PC-9 (cell line): ENCODE measurements at regions not wholly inside any gene's neighbourhood (a gene's known extent, or its start where the extent isn't known, plus 50 kb on each side); places are given as distances from the start of the nearest gene placed in this dataset.

Experiments
- BruUV-seq: library from RNA; stranded (reverse); fragments of 400-500 nt; replicated peaks from 2 replicates; lab custom pipeline; 2021; lab: Mats Ljungman, UMichigan
- CTCF ChIA-PET: fragments of 300-600 bp; sonication (Branson Sonifier 250); formaldehyde crosslinking; loops from one replicate; lab custom pipeline; 2022; ENCODE audit warnings: antibody characterized with exemption; lab: Charles Lee
- POLR2A ChIA-PET: fragments of 300-600 bp; sonication (Branson Sonifier 250); formaldehyde crosslinking; loops from one replicate; lab custom pipeline; 2022; ENCODE audit warnings: antibody characterized with exemption; ENCODE audit not compliant: unreplicated experiment; lab: Charles Lee
- DNase-seq, 2 experiments: peaks; one replicate each; pipeline versions ENCODE4 v3.0.0 to v3.0.0-alpha.2; 2015 to 2022; ENCODE audit warnings: mixed read lengths in 1 of 2
- H2AFZ ChIP-seq: fragments of 200-600 bp; sonication (generic); 2 replicates; pipeline ENCODE4 v1.8.1; 2017; ENCODE audit warnings: antibody characterized with exemption
- H3F3A ChIP-seq: fragments of 200-600 bp; sonication (generic); 2 replicates; pipeline ENCODE4 v1.8.1; 2017; ENCODE audit warnings: antibody characterized with exemption, mild to moderate bottlenecking, low read depth; ENCODE audit not compliant: insufficient read depth
- H3K27ac ChIP-seq: fragments of 200-600 bp; sonication (generic); 2 replicates; pipeline ENCODE4 v1.6.1; 2016; ENCODE audit warnings: mixed run types
- H3K27me3 ChIP-seq: fragments of 200-600 bp; sonication (generic); 2 replicates; pipeline ENCODE4 v1.6.1; 2016; ENCODE audit warnings: low read depth, mixed run types; ENCODE audit not compliant: insufficient read depth
- H3K36me3 ChIP-seq: fragments of 200-600 bp; sonication (generic); 2 replicates; pipeline ENCODE4 v1.6.1; 2016; ENCODE audit warnings: low read depth, mixed run types
- H3K4me1 ChIP-seq: fragments of 200-600 bp; sonication (generic); replicated peaks from 2 replicates; pipeline ENCODE4 v1.6.1; 2016; ENCODE audit warnings: mixed run types; ENCODE audit not compliant: insufficient read depth
- H3K4me2 ChIP-seq: fragments of 200-600 bp; sonication (generic); 2 replicates; pipeline ENCODE4 v1.6.1; 2017; ENCODE audit warnings: mixed run types
- H3K4me3 ChIP-seq: fragments of 200-600 bp; sonication (generic); 2 replicates; pipeline ENCODE4 v1.6.1; 2016; ENCODE audit warnings: mixed run types
- H3K79me2 ChIP-seq: fragments of 200-600 bp; sonication (generic); 2 replicates; pipeline ENCODE4 v1.6.1; 2017; ENCODE audit warnings: low read depth, mixed run types
- H3K9me2 ChIP-seq: fragments of 200-600 bp; sonication (generic); 2 replicates; pipeline ENCODE4 v1.8.1; 2017; ENCODE audit warnings: mild to moderate bottlenecking; ENCODE audit not compliant: insufficient read depth
- H3K9me3 ChIP-seq: fragments of 200-600 bp; sonication (generic); 2 replicates; pipeline ENCODE4 v1.8.1; 2016; ENCODE audit warnings: low read depth; ENCODE audit not compliant: insufficient read depth
- H4K20me1 ChIP-seq: fragments of 200-600 bp; sonication (generic); 2 replicates; pipeline ENCODE4 v1.8.1; 2017; ENCODE audit not compliant: insufficient read depth
- EZH2 ChIP-seq: fragments of 200-600 bp; sonication (generic); IDR thresholded peaks from 2 replicates; pipeline ENCODE4 v1.8.0; 2017; ENCODE audit warnings: antibody characterized with exemption, low read depth
- intact Hi-C: fragments of 100-400 bp; cut with micrococcal nuclease; formaldehyde crosslinking; loops from one replicate; pipeline ENCODE4 v1.10.0; 2022; ENCODE audit not compliant: unreplicated experiment
- TF ChIP-seq, protein P1 (sequence below): fragments of 200-600 bp; sonication (generic); conservative IDR thresholded peaks from 2 replicates; pipeline ENCODE4 v1.6.1; 2017; ENCODE audit warnings: mixed run types, antibody characterized with exemption, mild to moderate bottlenecking, moderate library complexity

DNA sequence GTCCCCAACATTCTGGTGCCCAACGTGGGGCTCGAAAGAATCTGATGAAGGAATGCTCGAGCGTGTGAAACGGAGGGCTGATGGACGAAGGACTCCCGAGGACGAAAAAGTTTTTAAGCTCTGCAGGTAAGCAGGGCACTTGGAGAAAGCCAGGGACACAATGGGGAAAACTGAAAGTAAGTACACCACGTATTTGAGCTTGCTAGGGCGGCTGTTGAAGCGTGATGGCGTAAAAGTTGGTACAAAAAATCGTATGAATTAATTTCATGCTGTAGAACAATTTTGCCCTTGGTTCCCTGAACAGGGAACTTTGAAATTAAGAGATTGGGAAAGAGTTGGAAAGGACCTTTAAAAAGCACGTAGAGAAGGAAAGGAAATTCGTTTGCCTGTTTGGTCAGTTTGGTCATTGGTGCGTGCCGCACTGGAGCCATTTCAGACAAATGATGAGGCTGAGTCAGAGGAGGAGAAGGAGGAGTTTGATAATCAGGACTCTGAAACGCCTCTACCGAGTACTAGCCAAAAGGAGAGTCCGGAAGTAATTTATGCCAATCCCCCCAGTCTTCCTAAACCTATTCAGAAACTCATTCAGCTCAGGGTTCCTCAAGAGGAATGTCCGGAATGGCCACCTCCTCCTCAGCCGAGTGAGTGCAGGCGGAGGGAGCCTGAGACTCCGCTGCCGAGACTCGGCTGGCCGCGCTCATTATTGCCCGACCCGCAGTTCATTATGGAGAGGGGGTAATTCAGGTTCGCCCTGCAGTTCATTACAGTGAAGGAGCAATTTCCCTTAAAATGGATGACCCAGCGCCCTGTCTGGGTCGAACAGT is 59.2 kb upstream of the PRSS16 start:
- intact Hi-C loops, result loop anchor here (1.0 to 10.0 kb wide), 5 partner anchors 25 to 707 kb away; no protein-coding TSS in a partner anchor
- Histone ChIP-seq H2AFZ (peak overlapping the region; percentile 93), H3K9me2 (no peaks in the 10 kb centered on the region), H4K20me1 (no peaks in the 10 kb centered on the region), H3K9me3 (no peaks in the 10 kb centered on the region), H3K27ac (peak overlapping the region; percentile 57), H3K4me1 (peaks cover 12% of the 10 kb centered on the region), H3K4me3 (peak overlapping the region; percentile 87), H3K79me2 (no peaks in the 10 kb centered on the region), H3K27me3 (no peaks in the 10 kb centered on the region), H3F3A (peaks cover 7% of the 10 kb centered on the region; the same call in 1 of the 2 replicates), H3K36me3 (no peaks in the 10 kb centered on the region), H3K4me2 (peak overlapping the region; percentile 84)
- POLR2A ChIA-PET, result interaction anchor here (0.5 to 1.1 kb wide), 7 partner anchors 11 to 1161 kb away, joined by 5 to 12 read pairs (median 6); partner anchors contain the start of gene ZKSCAN8
- TF ChIP-seq, protein P1, sequence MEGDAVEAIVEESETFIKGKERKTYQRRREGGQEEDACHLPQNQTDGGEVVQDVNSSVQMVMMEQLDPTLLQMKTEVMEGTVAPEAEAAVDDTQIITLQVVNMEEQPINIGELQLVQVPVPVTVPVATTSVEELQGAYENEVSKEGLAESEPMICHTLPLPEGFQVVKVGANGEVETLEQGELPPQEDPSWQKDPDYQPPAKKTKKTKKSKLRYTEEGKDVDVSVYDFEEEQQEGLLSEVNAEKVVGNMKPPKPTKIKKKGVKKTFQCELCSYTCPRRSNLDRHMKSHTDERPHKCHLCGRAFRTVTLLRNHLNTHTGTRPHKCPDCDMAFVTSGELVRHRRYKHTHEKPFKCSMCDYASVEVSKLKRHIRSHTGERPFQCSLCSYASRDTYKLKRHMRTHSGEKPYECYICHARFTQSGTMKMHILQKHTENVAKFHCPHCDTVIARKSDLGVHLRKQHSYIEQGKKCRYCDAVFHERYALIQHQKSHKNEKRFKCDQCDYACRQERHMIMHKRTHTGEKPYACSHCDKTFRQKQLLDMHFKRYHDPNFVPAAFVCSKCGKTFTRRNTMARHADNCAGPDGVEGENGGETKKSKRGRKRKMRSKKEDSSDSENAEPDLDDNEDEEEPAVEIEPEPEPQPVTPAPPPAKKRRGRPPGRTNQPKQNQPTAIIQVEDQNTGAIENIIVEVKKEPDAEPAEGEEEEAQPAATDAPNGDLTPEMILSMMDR, result no peak
- no peak for TF ChIP-seq EZH2
- BruUV-seq, result TSS peak; percentile 99
- DNase-seq, result peak; percentile 60 to 71
- CTCF ChIA-PET, result interaction anchor here (0.5 to 1.5 kb wide), 9 partner anchors 11 to 1069 kb away, joined by 3 to 16 read pairs (median 3); no protein-coding TSS in a partner anchor

DNA sequence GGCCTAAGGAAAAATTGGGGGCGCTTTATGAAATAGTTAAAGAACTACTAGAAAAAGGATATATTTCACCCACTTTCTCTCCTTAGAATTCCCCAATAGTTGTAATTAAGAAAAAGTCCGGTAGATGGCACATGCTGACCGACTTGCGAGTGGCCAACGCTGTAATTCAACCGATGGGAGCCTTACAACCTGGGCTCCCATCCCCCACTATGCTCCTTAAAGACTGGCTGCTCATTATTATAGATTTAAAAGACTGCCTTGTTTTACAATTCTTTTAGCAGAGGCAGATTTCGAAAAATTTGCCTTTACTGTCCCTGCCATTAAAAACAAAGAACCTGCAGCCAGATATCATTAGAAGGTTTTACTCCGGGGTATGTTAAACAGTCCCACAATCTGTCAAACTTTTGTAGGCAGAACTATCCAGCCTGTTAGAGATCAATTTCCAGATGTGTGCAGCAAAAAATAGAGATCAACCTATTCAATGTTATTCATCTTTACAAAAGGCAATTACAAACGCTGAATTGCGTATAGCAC is 58.5 kb upstream of the PRSS16 start:
- H3K79me2 ChIP-seq, result no peaks in the 10 kb centered on the region

More for the DNA sequence above, 58.5 kb upstream of the PRSS16 start:
- H2AFZ ChIP-seq, result peak overlapping the region; percentile 93
- H3K4me2 ChIP-seq, result peak overlapping the region; percentile 84
- peak overlapping the region; percentile 57; the same call in 1 of the 2 replicates for H3K27ac ChIP-seq
- no peak for TF ChIP-seq EZH2
- TF ChIP-seq, protein P1, result peak; percentile 88
- peak; percentile 55 to 66 for DNase-seq
- POLR2A ChIA-PET, result interaction anchor here (0.9 to 1.1 kb wide), 2 partner anchors 683 to 953 kb away, joined by 5 read pairs; partner anchors contain the start of gene ZKSCAN8
- H3K4me3 ChIP-seq, result peak overlapping the region; percentile 87
- H3F3A ChIP-seq, result peaks cover 7% of the 10 kb centered on the region; the same call in 1 of the 2 replicates
- no peaks in the 10 kb centered on the region for H3K36me3 ChIP-seq
- no peaks in the 10 kb centered on the region for H3K9me3 ChIP-seq
- BruUV-seq, result TSS peak; percentile 81
- no peaks in the 10 kb centered on the region for H3K9me2 ChIP-seq
- CTCF ChIA-PET, result interaction anchor here (0.5 to 1.2 kb wide), 2 partner anchors 597 to 617 kb away, joined by 3 to 6 read pairs; no protein-coding TSS in a partner anchor
- H4K20me1 ChIP-seq, result no peaks in the 10 kb centered on the region
- no peaks in the 10 kb centered on the region for H3K27me3 ChIP-seq
- intact Hi-C loops, result loop anchor here (1.0 to 10.0 kb wide), 7 partner anchors 24 to 706 kb away; partner anchors contain the start of gene POM121L2
- H3K4me1 ChIP-seq, result peaks cover 12% of the 10 kb centered on the region
